Endothelial cell of umbilical vein (primary cell): ENCODE measurements at regions not wholly inside any gene's neighbourhood (a gene's known extent, or its start where the extent isn't known, plus 50 kb on each side); places are given as distances from the start of the nearest gene placed in this dataset.

Experiments
- JUN ChIP-seq: IDR thresholded peaks from 2 replicates; pipeline ENCODE4 v1.6.1; 2011; ENCODE audit warnings: borderline replicate concordance, low read depth; ENCODE audit not compliant: insufficient read length, insufficient read depth
- POLR2A ChIP-seq: IDR thresholded peaks from 2 replicates; pipeline ENCODE4 v1.6.1; 2012; ENCODE audit warnings: low read depth, mild to moderate bottlenecking, control low read depth, low read length
- POLR2AphosphoS5 ChIP-seq: IDR thresholded peaks from 2 replicates; pipeline ENCODE4 v1.6.1; 2012; ENCODE audit warnings: low read depth, mild to moderate bottlenecking, control low read depth, low read length, moderate library complexity; ENCODE audit not compliant: insufficient read depth
- TF ChIP-seq, protein P1 (sequence below), 2 donors: IDR thresholded peaks; 1 replicate in 1 of 2; 2 replicates in 1 of 2; pipeline ENCODE4 v1.5.1; 2011; ENCODE audit warnings: low read length in 2 of 2, mild to moderate bottlenecking in 2 of 2, moderate library complexity in 2 of 2, control low read depth in 1 of 2, inconsistent platforms in 1 of 2, low read depth in 1 of 2; ENCODE audit not compliant: insufficient read depth in 1 of 2; ENCODE audit errors: extremely low read depth in 1 of 2

DNA sequence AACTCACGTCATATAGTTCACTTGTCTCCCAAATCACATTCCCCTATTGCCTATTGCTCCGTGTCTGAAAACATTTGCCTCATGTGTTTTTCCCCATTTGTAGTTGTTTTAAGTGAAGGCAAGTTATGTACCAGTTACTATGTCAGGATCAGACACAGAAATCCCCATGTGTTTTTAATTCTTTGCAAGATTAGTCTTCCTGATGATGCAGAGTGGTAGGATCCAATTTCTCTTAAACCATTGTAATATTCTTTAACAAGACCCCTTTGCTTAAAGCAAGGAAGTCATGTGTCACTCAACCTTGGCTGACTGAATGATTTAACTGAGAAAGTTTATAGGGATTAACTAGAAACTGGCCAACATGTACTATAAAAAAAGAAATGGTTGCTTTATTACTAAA lies 164.4 kb downstream of the OPA1 start:
- TF ChIP-seq, protein P1, sequence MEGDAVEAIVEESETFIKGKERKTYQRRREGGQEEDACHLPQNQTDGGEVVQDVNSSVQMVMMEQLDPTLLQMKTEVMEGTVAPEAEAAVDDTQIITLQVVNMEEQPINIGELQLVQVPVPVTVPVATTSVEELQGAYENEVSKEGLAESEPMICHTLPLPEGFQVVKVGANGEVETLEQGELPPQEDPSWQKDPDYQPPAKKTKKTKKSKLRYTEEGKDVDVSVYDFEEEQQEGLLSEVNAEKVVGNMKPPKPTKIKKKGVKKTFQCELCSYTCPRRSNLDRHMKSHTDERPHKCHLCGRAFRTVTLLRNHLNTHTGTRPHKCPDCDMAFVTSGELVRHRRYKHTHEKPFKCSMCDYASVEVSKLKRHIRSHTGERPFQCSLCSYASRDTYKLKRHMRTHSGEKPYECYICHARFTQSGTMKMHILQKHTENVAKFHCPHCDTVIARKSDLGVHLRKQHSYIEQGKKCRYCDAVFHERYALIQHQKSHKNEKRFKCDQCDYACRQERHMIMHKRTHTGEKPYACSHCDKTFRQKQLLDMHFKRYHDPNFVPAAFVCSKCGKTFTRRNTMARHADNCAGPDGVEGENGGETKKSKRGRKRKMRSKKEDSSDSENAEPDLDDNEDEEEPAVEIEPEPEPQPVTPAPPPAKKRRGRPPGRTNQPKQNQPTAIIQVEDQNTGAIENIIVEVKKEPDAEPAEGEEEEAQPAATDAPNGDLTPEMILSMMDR (IDR thresholded peaks at IDR 0.05; ENCODE audit: extremely low read depth in 1 of 2, insufficient read depth in 1 of 2, low read depth in 1 of 2, low read length in 2 of 2) = no peak
- TF ChIP-seq POLR2A = no peak
- TF ChIP-seq POLR2AphosphoS5 = no peak
- TF ChIP-seq JUN = no peak
